GM18498 (cell line): ENCODE measurements at regions not wholly inside any gene's neighbourhood (a gene's known extent, or its start where the extent isn't known, plus 50 kb on each side); places are given as distances from the start of the nearest gene placed in this dataset.

ENCODE experiments used
- ATAC-seq: cut with Tn5 transposase; IDR thresholded peaks from one replicate; pipeline ENCODE4 v1.9.1; 2021; ENCODE audit warnings: mild to moderate bottlenecking, moderate library complexity; ENCODE audit not compliant: unreplicated experiment

DNA sequence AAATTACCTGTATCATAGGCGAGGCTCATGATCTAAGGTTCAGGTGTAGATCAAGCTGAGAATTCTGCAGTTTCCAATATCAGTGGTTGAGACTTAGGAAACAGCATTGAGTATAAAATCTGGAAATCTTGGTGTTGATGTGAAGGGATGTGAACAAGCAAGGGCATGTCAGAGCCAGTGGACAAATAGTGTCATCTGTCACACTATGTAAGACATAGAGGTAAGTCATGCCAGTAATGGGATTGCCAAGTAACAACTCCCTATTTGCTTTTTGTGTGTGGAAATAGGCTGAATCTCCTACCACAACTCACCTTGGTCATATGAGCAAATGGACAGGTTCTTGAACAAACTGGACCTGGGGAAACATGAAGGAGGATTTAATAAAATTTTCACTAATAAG, 334.5 kb upstream of the EMCN start:
- no peak for ATAC-seq

DNA sequence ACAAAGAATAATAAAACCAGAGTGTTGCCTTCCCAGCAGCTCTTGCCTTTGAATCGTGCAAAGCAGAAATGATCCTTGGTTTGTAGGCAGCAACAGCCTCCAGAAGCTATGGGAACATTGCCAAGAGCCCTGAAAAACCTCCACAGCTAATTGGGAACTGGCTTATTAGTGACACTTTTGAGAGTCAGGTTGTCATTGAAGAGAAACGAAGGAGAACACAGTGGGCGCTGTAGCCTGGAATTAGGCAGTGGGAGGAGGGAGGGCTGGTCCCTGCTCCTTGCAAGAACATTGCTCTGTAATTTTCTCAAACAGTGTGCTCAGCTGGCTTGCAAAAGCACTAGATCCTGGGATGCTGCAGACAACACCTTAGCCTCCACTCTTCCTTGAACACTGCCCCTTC, 331.5 kb upstream of the EMCN start:
- peak; percentile 3 for ATAC-seq

DNA sequence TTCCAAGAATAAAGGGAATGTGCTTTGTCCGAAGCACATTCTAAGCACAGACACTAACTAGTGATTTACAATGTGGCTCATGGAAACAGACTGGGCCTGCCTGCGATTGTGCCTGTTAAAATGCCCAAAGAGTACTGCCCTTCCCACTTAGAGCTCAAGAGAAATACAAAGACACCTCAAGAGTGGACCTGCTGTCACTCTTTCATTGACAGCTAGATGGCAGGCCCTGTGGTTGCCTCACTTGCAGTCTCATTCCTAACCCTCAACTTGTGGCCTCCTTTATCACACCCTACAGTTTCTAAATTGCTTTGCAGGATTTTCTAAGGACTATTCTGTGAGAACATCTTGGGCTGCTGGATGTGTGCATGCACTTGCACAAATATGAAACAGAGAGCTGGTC, 331.0 kb upstream of the EMCN start:
- peak; percentile 88 for ATAC-seq

GRCh38 chr4:100843910-100844309, 326.1 kb upstream of the EMCN start:
- peak; percentile 81 for ATAC-seq

DNA sequence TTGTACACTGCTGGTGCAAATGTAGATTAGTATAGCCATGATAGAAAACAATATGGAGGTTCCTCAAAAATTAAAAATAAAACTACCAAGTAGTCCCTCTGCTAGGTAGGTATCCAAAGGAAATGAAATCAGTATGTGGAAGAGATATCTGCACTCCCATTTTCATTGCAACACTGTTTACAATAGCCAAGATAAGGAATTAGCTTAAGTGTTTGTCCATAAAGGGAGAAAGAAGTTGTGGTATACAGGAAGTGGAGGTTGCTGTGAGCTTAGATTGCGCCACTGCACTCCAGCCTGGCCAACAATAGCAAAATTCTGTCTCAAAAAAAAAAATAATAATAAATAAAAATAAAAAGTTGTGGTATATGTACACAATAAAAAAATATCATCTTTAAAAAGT, 325.0 kb upstream of the EMCN start:
- no peak for ATAC-seq

DNA sequence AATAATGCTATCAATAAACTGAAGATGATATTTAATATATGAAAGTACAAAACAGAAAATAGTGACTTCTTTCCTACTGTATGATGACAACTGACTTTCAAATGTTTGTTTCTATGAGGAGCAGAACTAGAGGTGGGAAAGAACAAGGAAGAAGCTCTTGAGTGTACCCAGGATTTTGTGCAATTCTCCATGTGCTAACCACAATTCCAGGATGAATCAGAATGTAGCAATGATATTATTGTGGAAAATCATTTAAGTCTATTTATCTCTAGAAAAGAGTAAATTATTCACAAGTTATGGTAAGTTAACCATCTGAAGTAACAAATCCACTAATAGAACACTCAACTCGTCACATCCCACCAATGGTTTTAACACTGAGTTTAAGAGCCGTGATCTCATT, 324.1 kb upstream of the EMCN start:
- ATAC-seq, result no peak

GRCh38 chr4:100839712-100840111, 321.9 kb upstream of the EMCN start:
- ATAC-seq, result no peak

DNA sequence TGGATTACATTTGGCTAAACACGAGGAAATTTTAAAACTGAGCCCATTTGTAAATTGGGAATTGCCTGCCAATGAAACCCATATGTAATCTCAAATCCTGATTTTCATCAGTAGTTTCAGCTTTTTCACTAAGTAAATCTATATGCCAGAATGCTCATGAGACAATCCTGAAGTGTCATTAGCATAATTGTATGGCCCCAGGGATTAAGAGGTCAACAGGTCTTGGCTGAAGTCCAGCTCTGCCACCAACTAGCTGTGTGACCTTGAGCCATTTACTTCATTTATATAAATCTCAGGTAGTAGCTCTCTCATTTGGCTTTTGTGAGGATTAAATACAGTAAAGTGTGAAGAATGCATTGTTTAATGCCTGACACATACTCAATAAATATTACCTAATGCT, 320.5 kb upstream of the EMCN start:
- no peak for ATAC-seq

DNA sequence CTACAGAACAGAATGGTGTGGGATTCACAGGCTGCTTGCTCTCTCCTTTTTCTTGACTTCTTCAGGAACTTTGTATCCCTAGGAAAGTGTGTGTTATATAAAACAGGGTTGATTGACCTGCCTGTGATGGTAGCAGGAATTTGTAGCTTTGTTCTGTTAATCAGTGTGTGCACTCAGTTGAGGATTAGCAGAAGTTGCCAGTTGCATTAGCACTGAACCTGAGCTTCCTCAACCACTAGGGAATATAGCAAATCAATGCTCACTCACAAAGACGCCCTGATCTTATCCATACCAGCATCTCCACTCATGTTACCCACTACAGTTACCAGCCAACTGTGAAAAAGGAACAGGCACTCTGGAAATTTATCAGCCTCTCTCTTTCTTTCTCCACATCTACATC, 319.1 kb upstream of the EMCN start:
- ATAC-seq, result no peak

DNA sequence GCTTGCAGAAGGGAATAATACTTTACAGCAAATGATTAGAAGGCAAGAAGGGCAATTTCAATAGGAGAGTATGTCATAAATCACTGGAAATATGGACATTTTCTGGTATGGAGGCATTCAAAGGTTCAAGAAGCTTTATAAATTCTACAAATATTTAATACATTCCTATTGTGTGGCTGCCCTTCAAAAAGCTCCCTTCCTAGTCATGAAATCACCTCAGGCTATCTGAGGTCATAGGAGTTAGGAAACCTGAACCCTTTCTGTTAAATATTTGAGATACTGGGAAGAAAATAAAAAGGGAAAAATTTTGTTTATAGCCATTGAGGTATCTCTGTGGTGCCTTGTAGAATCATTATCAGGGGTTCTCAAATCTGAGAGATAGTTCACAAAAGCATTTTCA, 316.8 kb upstream of the EMCN start:
- no peak for ATAC-seq

DNA sequence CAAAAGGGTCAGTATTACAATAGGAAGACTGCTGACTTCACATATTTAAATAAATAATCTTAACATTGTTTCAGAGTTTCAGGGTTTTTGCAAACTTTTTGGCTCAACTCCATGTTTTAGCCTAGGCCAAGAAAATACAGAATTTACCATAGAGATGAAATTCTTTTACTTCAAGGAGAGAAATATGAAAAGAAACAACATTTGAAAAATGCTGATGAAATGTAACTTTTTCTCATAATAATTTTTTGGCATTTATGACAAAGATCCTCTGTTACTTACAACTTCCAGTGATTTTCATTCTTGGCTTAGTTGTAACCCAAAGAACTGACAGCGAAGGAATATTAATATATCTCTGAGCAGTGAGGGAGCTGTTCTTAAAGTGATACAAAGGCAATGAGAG, 316.1 kb upstream of the EMCN start:
- ATAC-seq, result no peak

- no peak for ATAC-seq
Observed at GRCh38 chr4:100828986-100829685, 311.3 kb upstream of the EMCN start.

GRCh38 chr4:100828364-100828763, 310.5 kb upstream of the EMCN start:
- ATAC-seq, result no peak

DNA sequence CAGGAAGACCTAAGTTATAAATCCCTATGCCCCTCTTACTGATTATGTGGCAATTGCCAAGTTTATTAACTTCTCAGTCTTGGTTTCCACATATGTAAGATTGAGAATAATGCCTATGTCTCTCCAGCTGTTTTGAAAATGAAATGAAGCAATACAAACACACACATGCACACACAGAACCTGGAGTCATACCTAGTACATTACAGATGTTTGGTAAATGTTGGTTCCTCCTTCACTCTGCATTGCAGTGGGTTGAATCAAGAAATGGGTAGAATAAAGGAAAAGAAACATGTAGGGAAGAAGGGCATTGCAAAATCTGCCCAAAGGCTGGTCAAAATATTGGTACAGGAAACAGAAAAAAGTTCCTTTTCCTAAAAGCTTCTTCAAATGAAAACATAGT, 309.9 kb upstream of the EMCN start:
- no peak for ATAC-seq

- ATAC-seq, result no peak
Observed at GRCh38 chr4:100826808-100827548, 309.2 kb upstream of the EMCN start.

- no peak for ATAC-seq
Observed at GRCh38 chr4:100826067-100826466, 308.2 kb upstream of the EMCN start.

DNA sequence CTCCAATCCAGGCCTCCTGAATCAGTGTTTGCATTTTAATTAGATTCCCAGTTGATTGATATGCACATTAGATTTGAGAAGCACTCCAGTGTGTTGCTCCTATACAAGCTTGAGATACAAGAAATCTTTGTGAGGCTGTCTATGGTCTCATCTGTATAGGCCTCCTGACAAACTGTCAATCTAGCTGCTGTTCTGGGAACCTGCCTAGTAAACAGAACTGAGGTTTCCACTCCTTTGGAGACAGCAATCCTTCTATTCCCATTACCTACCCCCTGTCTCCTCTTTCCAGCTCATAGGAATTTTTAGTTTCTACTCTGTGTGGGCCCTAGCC, 306.1 kb upstream of the EMCN start:
- ATAC-seq, result peak; percentile 8

GRCh38 chr4:100823066-100823992, 305.5 kb upstream of the EMCN start:
- ATAC-seq, result peak; percentile 75

DNA sequence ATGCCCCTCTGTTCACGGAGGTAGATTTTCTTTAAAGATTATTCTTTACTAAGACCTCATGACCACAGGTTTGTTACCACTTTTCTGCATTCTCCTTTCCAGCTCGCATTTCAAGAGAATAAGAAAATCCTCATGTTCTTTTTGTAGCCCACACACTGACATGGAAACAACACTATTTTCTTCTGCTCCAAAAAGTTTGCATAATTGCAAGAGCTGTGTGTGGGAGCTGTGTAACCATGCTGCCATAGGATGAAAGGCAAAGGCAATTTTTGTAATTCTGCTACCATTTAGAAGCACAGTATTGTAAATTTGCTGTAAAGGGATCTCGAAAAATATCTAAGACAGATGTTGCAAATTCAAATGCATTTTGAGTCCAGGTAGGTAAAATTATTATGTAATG, 302.4 kb upstream of the EMCN start:
- ATAC-seq, result no peak

GRCh38 chr4:100819505-100819904, 301.7 kb upstream of the EMCN start:
- no peak for ATAC-seq

- no peak for ATAC-seq
Observed at GRCh38 chr4:100816436-100817045, 298.7 kb upstream of the EMCN start.
